Activated CD8-positive, alpha-beta T cell treated with anti-CD3 and anti-CD28 coated beads for 36 hours (primary cell): ENCODE measurements at regions not wholly inside any gene's neighbourhood (a gene's known extent, or its start where the extent isn't known, plus 50 kb on each side); places are given as distances from the start of the nearest gene placed in this dataset.

ENCODE experiments used
- ATAC-seq: fragments of 200-7000 bp; cut with Tn5 transposase; one replicate; pipeline ENCODE4 v1.10.0; 2021; ENCODE audit warnings: mild to moderate bottlenecking, moderate library complexity
- CTCF ChIA-PET: fragments of 350-600 bp; sonication (Branson Sonifier 250); formaldehyde crosslinking; loops from one replicate; lab custom pipeline; 2021; ENCODE audit warnings: antibody characterized with exemption; lab: Charles Lee
- POLR2A ChIA-PET: fragments of 350-600 bp; sonication (Branson Sonifier 250); formaldehyde crosslinking; loops from one replicate; lab custom pipeline; 2021; ENCODE audit warnings: antibody characterized with exemption; lab: Charles Lee
- DNase-seq: peaks from one replicate; pipeline ENCODE4 v3.0.0-alpha.2; 2020
- H3K27ac Mint-ChIP-seq: one replicate; pipeline ENCODE4 v1.8.0; 2021; ENCODE audit warnings: mild to moderate bottlenecking, mixed read lengths
- H3K27me3 Mint-ChIP-seq: one replicate; pipeline ENCODE4 v1.8.0; 2021; ENCODE audit warnings: mixed read lengths
- H3K36me3 Mint-ChIP-seq: one replicate; pipeline ENCODE4 v1.8.0; 2021; ENCODE audit warnings: low read depth, mixed read lengths
- H3K4me1 Mint-ChIP-seq: one replicate; pipeline ENCODE4 v1.8.0; 2021; ENCODE audit warnings: low read depth, mixed read lengths
- H3K4me3 Mint-ChIP-seq: one replicate; pipeline ENCODE4 v1.8.0; 2021; ENCODE audit warnings: mild to moderate bottlenecking, moderate library complexity, mixed read lengths
- H3K9me3 Mint-ChIP-seq: one replicate; pipeline ENCODE4 v1.8.0; 2021; ENCODE audit warnings: mixed read lengths
- CTCF ChIP-seq: fragments of 200-600 bp; IDR thresholded peaks from one replicate; pipeline ENCODE4 v1.8.0; 2022; ENCODE audit warnings: antibody characterized with exemption, mild to moderate bottlenecking
- intact Hi-C: fragments of 100-400 bp; cut with micrococcal nuclease; formaldehyde crosslinking; loops from one replicate; pipeline ENCODE4 v1.10.0; 2022

- TF ChIP-seq CTCF = no peak
- Mint-ChIP-seq H3K4me1 (no peaks in the 10 kb centered on the region), H3K27ac (no peak overlapping the region), H3K9me3 (no peaks in the 10 kb centered on the region), H3K27me3 (peaks cover 4% of the 10 kb centered on the region), H3K36me3 (no peaks in the 10 kb centered on the region), H3K4me3 (no peak overlapping the region)
- intact Hi-C loops = no loop called here
- no peak for DNase-seq
- ChIA-PET POLR2A (no interaction called here), CTCF (no interaction called here)
- no peak for ATAC-seq
Observed at GRCh38 chr19:29428071-29428470, 97.7 kb upstream of the VSTM2B start.

- no peak for TF ChIP-seq CTCF
- ChIA-PET CTCF (no interaction called here), POLR2A (no interaction called here)
- no peak overlapping the region for H3K27ac Mint-ChIP-seq
- intact Hi-C loops = no loop called here
- no peaks in the 10 kb centered on the region for H3K9me3 Mint-ChIP-seq
- ATAC-seq (no peak), DNase-seq (no peak)
- H3K4me1 Mint-ChIP-seq = no peaks in the 10 kb centered on the region
- H3K36me3 Mint-ChIP-seq = no peaks in the 10 kb centered on the region
- H3K4me3 Mint-ChIP-seq = no peak overlapping the region
- H3K27me3 Mint-ChIP-seq = peaks cover 3% of the 10 kb centered on the region
Observed at GRCh38 chr19:29429021-29429420, 96.8 kb upstream of the VSTM2B start.

- Mint-ChIP-seq H3K4me1 (no peaks in the 10 kb centered on the region), H3K9me3 (no peaks in the 10 kb centered on the region), H3K4me3 (no peak overlapping the region), H3K27me3 (peaks cover 6% of the 10 kb centered on the region), H3K27ac (no peak overlapping the region), H3K36me3 (no peaks in the 10 kb centered on the region)
- ChIA-PET POLR2A (no interaction called here), CTCF (no interaction called here)
- DNase-seq (no peak), ATAC-seq (no peak)
- no peak for TF ChIP-seq CTCF
- intact Hi-C loops = no loop called here
Observed at GRCh38 chr19:29429581-29429980, 96.2 kb upstream of the VSTM2B start.

- Mint-ChIP-seq H3K27ac (no peak overlapping the region), H3K4me1 (no peaks in the 10 kb centered on the region), H3K9me3 (no peaks in the 10 kb centered on the region), H3K4me3 (no peak overlapping the region), H3K36me3 (no peaks in the 10 kb centered on the region), H3K27me3 (peaks cover 6% of the 10 kb centered on the region)
- ChIA-PET POLR2A (no interaction called here), CTCF (no interaction called here)
- no peak for DNase-seq
- no peak for ATAC-seq
- no peak for TF ChIP-seq CTCF
- intact Hi-C loops = no loop called here
Observed at GRCh38 chr19:29431332-29431731, 94.5 kb upstream of the VSTM2B start.

- DNase-seq = no peak
Observed at GRCh38 chr19:29432677-29433076, 93.1 kb upstream of the VSTM2B start.

More at GRCh38 chr19:29432677-29433076, 93.1 kb upstream of the VSTM2B start:
- H3K36me3 Mint-ChIP-seq = no peaks in the 10 kb centered on the region
- peaks cover 8% of the 10 kb centered on the region for H3K27me3 Mint-ChIP-seq
- no peaks in the 10 kb centered on the region for H3K9me3 Mint-ChIP-seq
- H3K27ac Mint-ChIP-seq = no peak overlapping the region
- TF ChIP-seq CTCF = no peak
- ChIA-PET CTCF (no interaction called here), POLR2A (no interaction called here)
- no peak overlapping the region for H3K4me3 Mint-ChIP-seq
- no peak for ATAC-seq
- intact Hi-C loops = no loop called here
- no peaks in the 10 kb centered on the region for H3K4me1 Mint-ChIP-seq
